ENCODE measurements at regions not wholly inside any gene's neighbourhood (a gene's known extent, or its start where the extent isn't known, plus 50 kb on each side); places are given as distances from the start of the nearest gene placed in this dataset.

GRCh38 chr12:30427555-30427954 lies 268.1 kb downstream of the IPO8 start:
- POLR2A ChIA-PET: no interaction called here
- H3K4me1 Mint-ChIP-seq: no peaks in the 10 kb centered on the region

DNA sequence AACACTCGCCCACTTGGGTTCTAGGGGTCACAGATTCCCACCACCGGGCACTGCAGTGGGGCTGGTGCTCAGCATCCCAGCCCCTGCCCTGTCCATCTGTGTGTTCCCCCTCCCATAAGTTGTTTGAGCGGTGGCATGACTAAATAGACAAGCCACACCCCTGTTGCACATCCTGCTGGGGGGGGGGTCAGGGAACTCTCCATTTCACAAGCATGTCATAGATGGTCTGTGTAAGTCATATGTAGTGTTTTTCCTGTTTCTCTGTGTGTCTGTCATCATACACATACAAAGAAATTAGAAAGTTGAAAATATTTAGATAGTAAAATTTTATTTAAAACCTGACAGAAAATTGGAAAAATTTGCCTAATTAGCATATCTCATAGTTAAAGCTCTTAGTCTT lies 270.2 kb downstream of the IPO8 start:
- Histone ChIP-seq H3K4me3 (ENCODE audit: control extremely low read depth in 1 of 5, extremely low read depth in 1 of 5, insufficient read depth in 1 of 5, low read depth in 2 of 5, low read length in 4 of 5) (no peak overlapping the region), H3K9ac (ENCODE audit: low read length) (no peak overlapping the region), H3K4me1 (ENCODE audit: control insufficient read depth in 2 of 2, insufficient read depth in 2 of 2, low read length in 2 of 2) (no peaks in the 10 kb centered on the region), H3K4me2 (replicated peaks; ENCODE audit: low read depth, low read length, poor library complexity, severe bottlenecking) (no peak overlapping the region), H3K27me3 (replicated peaks in 1 of 4; ENCODE audit: control extremely low read depth in 1 of 4, control insufficient read depth in 3 of 4, insufficient read depth in 4 of 4, low read length in 3 of 4) (no peaks in the 10 kb centered on the region), H3K27ac (ENCODE audit: low read length in 2 of 2) (no peak overlapping the region), H3K9me3 (ENCODE audit: control extremely low read depth in 1 of 3, control insufficient read depth in 2 of 3, insufficient read depth in 1 of 3, low read length in 2 of 3) (peaks cover 0 to 3% (median 0%) of the 10 kb centered on the region in 3 donors), H2AFZ (ENCODE audit: insufficient read depth, low read depth, low read length, poor library complexity, severe bottlenecking) (no peak overlapping the region), H3K79me2 (ENCODE audit: control insufficient read depth, insufficient read depth, low read length) (no peaks in the 10 kb centered on the region), H4K20me1 (ENCODE audit: control insufficient read depth, insufficient read depth, low read length, poor library complexity, severe bottlenecking) (no peaks in the 10 kb centered on the region), H3K36me3 (replicated peaks in 1 of 2; ENCODE audit: control extremely low read depth in 1 of 2, control insufficient read depth in 1 of 2, extremely low read depth in 1 of 2, insufficient read depth in 2 of 2, low read length in 1 of 2) (no peaks in the 10 kb centered on the region)
- H3K4me3 Mint-ChIP-seq: no peak overlapping the region
- H3K9me3 Mint-ChIP-seq (ENCODE audit: insufficient read depth): peaks cover 2% of the 10 kb centered on the region
- CTCF ChIA-PET: no interaction called here
- H3K4me1 Mint-ChIP-seq: no peaks in the 10 kb centered on the region
- TF ChIP-seq CTCF (IDR thresholded peaks at IDR 0.05) (no peak), EZH2 (IDR thresholded peaks at IDR 0.05; ENCODE audit: borderline replicate concordance, insufficient read depth, low read depth, low read length, poor library complexity, severe bottlenecking) (no peak)
- DNase-seq (no peak), ATAC-seq (ENCODE audit: low read depth) (no peak)
- intact Hi-C loops (cut with micrococcal nuclease): no loop called here
- H3K27me3 Mint-ChIP-seq: no peaks in the 10 kb centered on the region
- WGBS (ENCODE audit: insufficient coverage): 80% methylated on average over 2 of the region's 3 CpGs
- POLR2A ChIA-PET: no interaction called here
- H3K27ac Mint-ChIP-seq: no peak overlapping the region

More at GRCh38 chr12:30427555-30427954, 268.1 kb downstream of the IPO8 start:
- TF ChIP-seq EZH2 (IDR thresholded peaks at IDR 0.05; ENCODE audit: borderline replicate concordance, insufficient read depth, low read depth, low read length, poor library complexity, severe bottlenecking) (no peak), CTCF (IDR thresholded peaks at IDR 0.05) (no peak)
- Histone ChIP-seq H3K4me2 (replicated peaks; ENCODE audit: low read depth, low read length, poor library complexity, severe bottlenecking) (no peak overlapping the region), H4K20me1 (ENCODE audit: control insufficient read depth, insufficient read depth, low read length, poor library complexity, severe bottlenecking) (no peaks in the 10 kb centered on the region), H3K9ac (ENCODE audit: low read length) (no peak overlapping the region), H2AFZ (ENCODE audit: insufficient read depth, low read depth, low read length, poor library complexity, severe bottlenecking) (no peak overlapping the region), H3K36me3 (replicated peaks in 1 of 2; ENCODE audit: control extremely low read depth in 1 of 2, control insufficient read depth in 1 of 2, extremely low read depth in 1 of 2, insufficient read depth in 2 of 2, low read length in 1 of 2) (no peaks in the 10 kb centered on the region), H3K27ac (ENCODE audit: low read length in 2 of 2) (no peak overlapping the region), H3K4me1 (ENCODE audit: control insufficient read depth in 2 of 2, insufficient read depth in 2 of 2, low read length in 2 of 2) (no peaks in the 10 kb centered on the region), H3K79me2 (ENCODE audit: control insufficient read depth, insufficient read depth, low read length) (no peaks in the 10 kb centered on the region), H3K9me3 (ENCODE audit: control extremely low read depth in 1 of 3, control insufficient read depth in 2 of 3, insufficient read depth in 1 of 3, low read length in 2 of 3) (peaks cover 0 to 3% (median 0%) of the 10 kb centered on the region in 3 donors), H3K27me3 (replicated peaks in 1 of 4; ENCODE audit: control extremely low read depth in 1 of 4, control insufficient read depth in 3 of 4, insufficient read depth in 4 of 4, low read length in 3 of 4) (no peaks in the 10 kb centered on the region), H3K4me3 (ENCODE audit: control extremely low read depth in 1 of 5, extremely low read depth in 1 of 5, insufficient read depth in 1 of 5, low read depth in 2 of 5, low read length in 4 of 5) (no peak overlapping the region)
- CTCF ChIA-PET: no interaction called here
- intact Hi-C loops (cut with micrococcal nuclease): no loop called here
- DNase-seq (no peak), ATAC-seq (ENCODE audit: low read depth) (no peak)
- H3K27me3 Mint-ChIP-seq: no peaks in the 10 kb centered on the region
- H3K4me3 Mint-ChIP-seq: no peak overlapping the region
- peaks cover 2% of the 10 kb centered on the region for H3K9me3 Mint-ChIP-seq (ENCODE audit: insufficient read depth)
- H3K27ac Mint-ChIP-seq: no peak overlapping the region
- WGBS (ENCODE audit: insufficient coverage): 60% methylated on average over 1 of the region's 1 CpG
